Esophagus muscularis mucosa (tissue), 4 donors: ENCODE measurements at regions not wholly inside any gene's neighbourhood (a gene's known extent, or its start where the extent isn't known, plus 50 kb on each side); places are given as distances from the start of the nearest gene placed in this dataset.

Source experiments
- DNase-seq: peaks from one replicate; pipeline ENCODE4 v3.0.0-alpha.2; 2017; ENCODE audit errors: extremely low spot score
- H3K27ac ChIP-seq, 4 donors: fragments of 200-600 bp; sonication (generic); replicated peaks in 1 of 4; 1 replicate in 3 of 4; 2 replicates in 1 of 4; pipeline ENCODE4 v1.5.1; 2016 to 2019; ENCODE audit warnings: mild to moderate bottlenecking in 1 of 4
- H3K27me3 ChIP-seq, 4 donors: fragments of 200-600 bp; sonication (generic); one replicate each; pipeline versions ENCODE4 v1.5.1 to v1.6.0; 2016 to 2019
- H3K36me3 ChIP-seq, 4 donors: fragments of 200-600 bp; sonication (generic); one replicate each; pipeline ENCODE4 v1.5.1; 2016 to 2019
- H3K4me1 ChIP-seq, 4 donors: fragments of 200-600 bp; sonication (generic); one replicate each; pipeline ENCODE4 v1.5.1; 2016 to 2019
- H3K4me3 ChIP-seq, 4 donors: fragments of 200-600 bp; sonication (generic); 1 replicate in 2 of 4; 2 replicates in 2 of 4; pipeline ENCODE4 v1.5.1; 2016 to 2019; ENCODE audit warnings: mild to moderate bottlenecking in 4 of 4, moderate library complexity in 1 of 4
- H3K9me3 ChIP-seq, 4 donors: fragments of 200-600 bp; sonication (generic); 1 replicate in 3 of 4; 2 replicates in 1 of 4; pipeline ENCODE4 v1.5.1; 2016 to 2019
- CTCF ChIP-seq, 3 experiments: fragments of 200-600 bp in 2 of 3; fragments of 450-650 bp in 1 of 3; sonication (generic) in 2 of 3; IDR thresholded peaks; one replicate each; pipeline ENCODE4 v1.5.1; 2017 to 2019; ENCODE audit warnings: antibody characterized with exemption in 3 of 3, mild to moderate bottlenecking in 2 of 3, moderate library complexity in 1 of 3
- EP300 ChIP-seq: sonication (generic); formaldehyde crosslinking; IDR thresholded peaks from one replicate; pipeline ENCODE4 v1.6.1; 2017; ENCODE audit warnings: antibody characterized with exemption
- POLR2A ChIP-seq: fragments of 450-650 bp; IDR thresholded peaks from one replicate; pipeline ENCODE4 v1.6.1; 2017; ENCODE audit warnings: antibody characterized with exemption, moderate library complexity, mild to moderate bottlenecking, low read depth
- POLR2AphosphoS5 ChIP-seq, 2 donors: sonication (generic); formaldehyde crosslinking; IDR thresholded peaks; one replicate each; pipeline ENCODE4 v1.6.1; 2017; ENCODE audit warnings: antibody characterized with exemption in 2 of 2
- WGBS: methylation state at CpG from one replicate; pipeline ENCODE4 v1.1.5; 2018; 5-methylcytosine and 5-hydroxymethylcytosine counted together
- intact Hi-C: fragments of 100-400 bp; cut with DNase I; formaldehyde crosslinking; loops from one replicate; pipeline ENCODE4 v1.15.1; 2023

- TF ChIP-seq POLR2A (no peak), CTCF (IDR thresholded peaks at IDR 0.05) (no peak), POLR2AphosphoS5 (IDR thresholded peaks at IDR 0.05) (no peak), EP300 (no peak)
- Histone ChIP-seq H3K4me1 (no peaks in the 10 kb centered on the region), H3K36me3 (no peaks in the 10 kb centered on the region), H3K4me3 (no peak overlapping the region), H3K27me3 (no peaks in the 10 kb centered on the region), H3K9me3 (no peaks in the 10 kb centered on the region), H3K27ac (no peak overlapping the region)
- intact Hi-C loops = no loop called here
- DNase-seq = no peak
- WGBS = 50% methylated on average over 2 of the region's 2 CpGs
These were observed 276.8 kb downstream of the TBX15 start for GRCh38 chr1:118711356-118711755.

GRCh38 chr1:118698911-118699310, 289.2 kb downstream of the TBX15 start:
- no peaks in the 10 kb centered on the region for H3K27me3 ChIP-seq
- no peak overlapping the region for H3K27ac ChIP-seq
- intact Hi-C loops = no loop called here
- DNase-seq = no peak
- TF ChIP-seq EP300 (no peak), POLR2AphosphoS5 (IDR thresholded peaks at IDR 0.05) (no peak), CTCF (IDR thresholded peaks at IDR 0.05) (no peak), POLR2A (no peak)
- H3K4me1 ChIP-seq = no peaks in the 10 kb centered on the region
- H3K4me3 ChIP-seq = no peak overlapping the region
- WGBS = 40% methylated on average over 2 of the region's 2 CpGs
- no peaks in the 10 kb centered on the region for H3K36me3 ChIP-seq
- H3K9me3 ChIP-seq = peaks cover 0 to 6% (median 2%) of the 10 kb centered on the region in 4 donors

GRCh38 chr1:118692143-118692542, 296.0 kb downstream of the TBX15 start:
- Histone ChIP-seq H3K4me1 (no peaks in the 10 kb centered on the region), H3K4me3 (no peak overlapping the region), H3K27ac (no peak overlapping the region), H3K9me3 (no peaks in the 10 kb centered on the region), H3K27me3 (no peaks in the 10 kb centered on the region), H3K36me3 (no peaks in the 10 kb centered on the region)
- no peak for TF ChIP-seq CTCF (IDR thresholded peaks at IDR 0.05)
- TF ChIP-seq POLR2AphosphoS5 (IDR thresholded peaks at IDR 0.05) = no peak
- no peak for TF ChIP-seq EP300
- no peak for TF ChIP-seq POLR2A
- WGBS = 35% methylated on average over 1 of the region's 1 CpG
- intact Hi-C loops = no loop called here
- no peak for DNase-seq

- WGBS = 56% methylated on average over 2 of the region's 2 CpGs
- H3K4me1 ChIP-seq = no peaks in the 10 kb centered on the region
- no peak overlapping the region for H3K4me3 ChIP-seq
- no peaks in the 10 kb centered on the region for H3K36me3 ChIP-seq
- H3K9me3 ChIP-seq = no peaks in the 10 kb centered on the region
- TF ChIP-seq POLR2A (no peak), EP300 (no peak)
- DNase-seq = no peak
- intact Hi-C loops = no loop called here
- no peaks in the 10 kb centered on the region for H3K27me3 ChIP-seq
- H3K27ac ChIP-seq = no peak overlapping the region
These were observed 299.3 kb downstream of the TBX15 start for GRCh38 chr1:118688891-118689290.

- H3K27me3 ChIP-seq = no peaks in the 10 kb centered on the region
- H3K27ac ChIP-seq = no peak overlapping the region
- no peaks in the 10 kb centered on the region for H3K36me3 ChIP-seq
- intact Hi-C loops = no loop called here
- no peak for TF ChIP-seq POLR2A
- no peak for TF ChIP-seq EP300
- no peak for TF ChIP-seq POLR2AphosphoS5 (IDR thresholded peaks at IDR 0.05)
- no peak for TF ChIP-seq CTCF (IDR thresholded peaks at IDR 0.05)
- 73% methylated on average over 2 of the region's 2 CpGs for WGBS
- no peaks in the 10 kb centered on the region for H3K9me3 ChIP-seq
- H3K4me3 ChIP-seq = no peak overlapping the region
- no peak for DNase-seq
- H3K4me1 ChIP-seq = no peaks in the 10 kb centered on the region
These were observed 326.3 kb downstream of the TBX15 start for GRCh38 chr1:118661769-118662320.
